Suprapubic skin (tissue), 4 donors: ENCODE measurements at regions not wholly inside any gene's neighbourhood (a gene's known extent, or its start where the extent isn't known, plus 50 kb on each side); places are given as distances from the start of the nearest gene placed in this dataset.

Source experiments
- CTCF ChIP-seq, 2 donors: fragments of 200-600 bp in 1 of 2; fragments of 450-650 bp in 1 of 2; sonication (generic) in 1 of 2; IDR thresholded peaks; one replicate each; pipeline ENCODE4 v1.5.1; 2016 to 2019; ENCODE audit warnings: antibody characterized with exemption in 2 of 2, mild to moderate bottlenecking in 1 of 2, moderate library complexity in 1 of 2
- EP300 ChIP-seq: sonication (generic); formaldehyde crosslinking; IDR thresholded peaks from one replicate; pipeline ENCODE4 v1.6.1; 2017; ENCODE audit warnings: antibody characterized with exemption
- POLR2AphosphoS5 ChIP-seq, 3 donors: sonication (generic); formaldehyde crosslinking; IDR thresholded peaks; one replicate each; pipeline ENCODE4 v1.6.1; 2017; ENCODE audit warnings: antibody characterized with exemption in 3 of 3

GRCh38 chrX:5117816-5118215 is 1110.9 kb downstream of the NLGN4X start:
- no peak for TF ChIP-seq CTCF (IDR thresholded peaks at IDR 0.05)
- no peak for TF ChIP-seq POLR2AphosphoS5 (IDR thresholded peaks at IDR 0.05)
- no peak for TF ChIP-seq EP300
